ENCODE measurements at regions not wholly inside any gene's neighbourhood (a gene's known extent, or its start where the extent isn't known, plus 50 kb on each side); places are given as distances from the start of the nearest gene placed in this dataset.

- TF ChIP-seq, protein P1, sequence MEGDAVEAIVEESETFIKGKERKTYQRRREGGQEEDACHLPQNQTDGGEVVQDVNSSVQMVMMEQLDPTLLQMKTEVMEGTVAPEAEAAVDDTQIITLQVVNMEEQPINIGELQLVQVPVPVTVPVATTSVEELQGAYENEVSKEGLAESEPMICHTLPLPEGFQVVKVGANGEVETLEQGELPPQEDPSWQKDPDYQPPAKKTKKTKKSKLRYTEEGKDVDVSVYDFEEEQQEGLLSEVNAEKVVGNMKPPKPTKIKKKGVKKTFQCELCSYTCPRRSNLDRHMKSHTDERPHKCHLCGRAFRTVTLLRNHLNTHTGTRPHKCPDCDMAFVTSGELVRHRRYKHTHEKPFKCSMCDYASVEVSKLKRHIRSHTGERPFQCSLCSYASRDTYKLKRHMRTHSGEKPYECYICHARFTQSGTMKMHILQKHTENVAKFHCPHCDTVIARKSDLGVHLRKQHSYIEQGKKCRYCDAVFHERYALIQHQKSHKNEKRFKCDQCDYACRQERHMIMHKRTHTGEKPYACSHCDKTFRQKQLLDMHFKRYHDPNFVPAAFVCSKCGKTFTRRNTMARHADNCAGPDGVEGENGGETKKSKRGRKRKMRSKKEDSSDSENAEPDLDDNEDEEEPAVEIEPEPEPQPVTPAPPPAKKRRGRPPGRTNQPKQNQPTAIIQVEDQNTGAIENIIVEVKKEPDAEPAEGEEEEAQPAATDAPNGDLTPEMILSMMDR (IDR thresholded peaks at IDR 0.05; ENCODE audit: poor library complexity) = no peak
- TF ChIP-seq EZH2phosphoT487 (IDR thresholded peaks at IDR 0.05; ENCODE audit: low read depth, severe bottlenecking, unreplicated experiment) = no peak
Measured at GRCh38 chr4:26263165-26263564, 57.6 kb upstream of the RBPJ start.

Measured in hepatocyte (in vitro differentiated cells).